ENCODE measurements at regions not wholly inside any gene's neighbourhood (a gene's known extent, or its start where the extent isn't known, plus 50 kb on each side); places are given as distances from the start of the nearest gene placed in this dataset.

DNA sequence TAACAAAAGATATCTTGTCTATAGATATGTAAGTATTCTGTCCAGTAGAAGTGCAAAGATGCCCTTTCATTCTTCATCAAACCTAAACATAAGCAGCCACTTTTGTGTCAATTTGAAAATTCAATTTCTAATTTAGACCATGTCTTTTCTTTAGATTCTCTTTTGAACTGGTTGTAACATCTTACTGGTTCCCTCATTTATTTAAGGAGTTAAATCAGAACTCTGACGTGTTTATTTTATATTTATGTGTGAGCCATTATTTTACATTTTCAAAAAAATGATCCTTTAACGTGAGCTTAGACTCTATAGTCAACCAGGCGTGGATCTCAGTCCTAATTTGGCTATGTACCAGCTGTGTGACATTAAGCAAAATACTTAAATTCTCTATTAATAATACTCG, 74.0 kb upstream of the PHYHIPL start:
- no peaks in the 10 kb centered on the region for H3K9me3 ChIP-seq
- DNase-seq = no peak
- H3K4me3 ChIP-seq = no peak overlapping the region
- peaks cover 0 to 7% (median 1%) of the 10 kb centered on the region in 4 donors for H3K4me1 ChIP-seq
- no peak for TF ChIP-seq EP300 (IDR thresholded peaks at IDR 0.05; ENCODE audit: low read depth)
- no peak for TF ChIP-seq CTCF (IDR thresholded peaks at IDR 0.05)
- TF ChIP-seq POLR2A (IDR thresholded peaks at IDR 0.05) = no peak
- TF ChIP-seq POLR2AphosphoS5 (IDR thresholded peaks at IDR 0.05) = no peak
- WGBS, 2 donors (ENCODE audit: low coverage in 1 of 2) = 74 to 78% methylated on average over 4 of the region's 4 CpGs
- H3K27ac ChIP-seq = no peak overlapping the region
- in situ Hi-C loops (cut with MboI; ENCODE audit: low pct_ligation_motif_present in 1 of 4, low pct_unique_long_range_greater_than_20kb in 1 of 4, low sequenced_read_pairs in 3 of 4) (no loop called here), intact Hi-C loops (cut with DNase I; ENCODE audit: low total_unique reads) (no loop called here)
- H3K27me3 ChIP-seq = no peaks in the 10 kb centered on the region
- no peaks in the 10 kb centered on the region for H3K36me3 ChIP-seq

- WGBS, 2 donors (ENCODE audit: low coverage in 1 of 2) = 77 to 88% methylated on average over 3 to 4 of the region's 4 CpGs
- no peaks in the 10 kb centered on the region for H3K9me3 ChIP-seq
- no peak for DNase-seq
- H3K27me3 ChIP-seq = no peaks in the 10 kb centered on the region
- intact Hi-C loops (cut with DNase I; ENCODE audit: low total_unique reads) = no loop called here
- TF ChIP-seq POLR2A (IDR thresholded peaks at IDR 0.05) (no peak), POLR2AphosphoS5 (IDR thresholded peaks at IDR 0.05) (no peak), CTCF (IDR thresholded peaks at IDR 0.05) (no peak), EP300 (IDR thresholded peaks at IDR 0.05; ENCODE audit: low read depth) (no peak)
- H3K27ac ChIP-seq = no peak overlapping the region
- no peak overlapping the region for H3K4me3 ChIP-seq
- no peaks in the 10 kb centered on the region for H3K4me1 ChIP-seq
- in situ Hi-C loops (cut with MboI; ENCODE audit: low pct_ligation_motif_present in 1 of 4, low pct_unique_long_range_greater_than_20kb in 1 of 4, low sequenced_read_pairs in 3 of 4) = no loop called here
- no peaks in the 10 kb centered on the region for H3K36me3 ChIP-seq
These were observed 72.3 kb upstream of the PHYHIPL start for GRCh38 chr10:59104186-59104585.

DNA sequence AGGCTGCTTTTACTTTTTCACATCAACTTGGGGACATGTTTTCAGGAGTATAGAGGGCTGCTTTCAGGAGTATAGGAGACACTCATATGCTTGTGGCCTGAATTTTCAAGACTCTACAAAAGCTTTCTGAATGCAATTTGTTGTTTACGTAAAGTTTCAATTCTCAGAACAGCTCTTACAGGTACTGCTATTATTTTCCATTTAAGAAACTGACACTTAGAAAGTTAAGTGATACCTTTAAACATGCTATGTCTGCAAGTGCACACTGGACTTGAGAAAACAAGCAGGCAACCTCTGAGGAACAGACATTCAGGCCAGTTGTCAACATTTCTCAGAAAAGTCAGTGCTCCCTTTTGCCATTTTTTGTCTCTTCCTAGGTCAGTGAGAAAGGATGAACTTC, 70.0 kb upstream of the PHYHIPL start:
- Histone ChIP-seq H3K27ac (no peak overlapping the region), H3K4me1 (no peaks in the 10 kb centered on the region), H3K27me3 (no peaks in the 10 kb centered on the region), H3K36me3 (no peaks in the 10 kb centered on the region), H3K4me3 (no peak overlapping the region), H3K9me3 (no peaks in the 10 kb centered on the region)
- no peak for TF ChIP-seq POLR2A (IDR thresholded peaks at IDR 0.05)
- TF ChIP-seq EP300 (IDR thresholded peaks at IDR 0.05; ENCODE audit: low read depth) = no peak
- in situ Hi-C loops (cut with MboI; ENCODE audit: low pct_ligation_motif_present in 1 of 4, low pct_unique_long_range_greater_than_20kb in 1 of 4, low sequenced_read_pairs in 3 of 4) = no loop called here
- DNase-seq = no peak
- intact Hi-C loops (cut with DNase I; ENCODE audit: low total_unique reads) = no loop called here
- 88 to 100% methylated on average over 1 of the region's 1 CpG for WGBS, 2 donors (ENCODE audit: low coverage in 1 of 2)

DNA sequence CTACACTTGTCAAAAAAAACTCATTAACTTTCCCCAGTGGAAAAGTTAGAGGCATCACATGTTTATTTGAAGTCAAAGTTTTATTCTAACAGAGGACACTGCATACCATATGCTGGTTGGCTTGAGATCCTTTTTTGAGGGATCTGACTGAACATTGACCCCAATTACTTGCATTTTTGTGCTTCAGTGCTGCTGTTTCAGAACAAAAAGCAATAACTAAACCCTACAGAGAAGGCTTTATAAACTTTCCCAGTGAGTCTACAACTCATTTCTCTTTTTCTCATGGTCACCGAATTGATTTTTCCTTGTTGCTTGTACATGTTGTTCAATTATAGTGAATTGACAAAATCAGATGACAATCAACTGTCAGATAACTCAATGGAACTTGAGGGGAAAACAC, 69.3 kb upstream of the PHYHIPL start:
- TF ChIP-seq CTCF (IDR thresholded peaks at IDR 0.05) = no peak
- no peak for TF ChIP-seq POLR2A (IDR thresholded peaks at IDR 0.05)
- no peak for TF ChIP-seq POLR2AphosphoS5 (IDR thresholded peaks at IDR 0.05)
- TF ChIP-seq EP300 (IDR thresholded peaks at IDR 0.05; ENCODE audit: low read depth) = no peak
- Histone ChIP-seq H3K4me1 (no peaks in the 10 kb centered on the region), H3K9me3 (no peaks in the 10 kb centered on the region), H3K27me3 (no peaks in the 10 kb centered on the region), H3K36me3 (no peaks in the 10 kb centered on the region), H3K27ac (no peak overlapping the region), H3K4me3 (no peak overlapping the region)
- intact Hi-C loops (cut with DNase I; ENCODE audit: low total_unique reads) = no loop called here
- in situ Hi-C loops (cut with MboI; ENCODE audit: low pct_ligation_motif_present in 1 of 4, low pct_unique_long_range_greater_than_20kb in 1 of 4, low sequenced_read_pairs in 3 of 4) = no loop called here
- WGBS, 2 donors (ENCODE audit: low coverage in 1 of 2) = 65 to 69% methylated on average over 1 of the region's 1 CpG
- DNase-seq = no peak

GRCh38 chr10:59108296-59108870, 68.1 kb upstream of the PHYHIPL start:
- DNase-seq = no peak
- in situ Hi-C loops (cut with MboI; ENCODE audit: low pct_ligation_motif_present in 1 of 4, low pct_unique_long_range_greater_than_20kb in 1 of 4, low sequenced_read_pairs in 3 of 4) = no loop called here

More at GRCh38 chr10:59108296-59108870, 68.1 kb upstream of the PHYHIPL start:
- intact Hi-C loops (cut with DNase I; ENCODE audit: low total_unique reads) = no loop called here
- 77% methylated on average over 1 of the region's 1 CpG; no CpG with 5 or more reads in 1 of the 2 donors for WGBS, 2 donors (ENCODE audit: low coverage in 1 of 2)
- no peaks in the 10 kb centered on the region for H3K27me3 ChIP-seq
- H3K36me3 ChIP-seq = no peaks in the 10 kb centered on the region
- no peaks in the 10 kb centered on the region for H3K4me1 ChIP-seq
- H3K9me3 ChIP-seq = no peaks in the 10 kb centered on the region
- H3K27ac ChIP-seq = no peak overlapping the region
- no peak overlapping the region for H3K4me3 ChIP-seq
- TF ChIP-seq EP300 (IDR thresholded peaks at IDR 0.05; ENCODE audit: low read depth) (no peak), CTCF (IDR thresholded peaks at IDR 0.05) (no peak), POLR2AphosphoS5 (IDR thresholded peaks at IDR 0.05) (no peak), POLR2A (IDR thresholded peaks at IDR 0.05) (no peak)
